ENCODE measurements at regions not wholly inside any gene's neighbourhood (a gene's known extent, or its start where the extent isn't known, plus 50 kb on each side); places are given as distances from the start of the nearest gene placed in this dataset.

DNA sequence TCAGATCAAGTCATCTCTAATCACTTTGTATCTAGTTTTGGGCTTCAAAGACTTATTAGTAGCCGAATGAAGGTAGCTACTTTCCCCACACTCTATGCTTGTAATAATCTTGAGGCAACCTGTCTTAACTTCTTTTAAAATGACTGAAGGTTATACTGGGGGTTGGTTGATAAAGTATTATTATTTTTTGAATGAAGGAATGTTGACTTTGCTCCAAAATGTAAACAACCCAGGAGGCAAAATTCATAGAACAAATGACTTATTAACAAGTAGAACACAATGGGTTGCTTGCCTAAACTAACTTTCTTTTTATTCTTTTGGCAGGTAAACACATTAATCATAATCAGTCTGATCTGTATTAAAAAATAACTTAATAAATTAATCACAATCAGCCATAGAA is 440.0 kb downstream of the USP25 start:
- TF ChIP-seq, protein P1, sequence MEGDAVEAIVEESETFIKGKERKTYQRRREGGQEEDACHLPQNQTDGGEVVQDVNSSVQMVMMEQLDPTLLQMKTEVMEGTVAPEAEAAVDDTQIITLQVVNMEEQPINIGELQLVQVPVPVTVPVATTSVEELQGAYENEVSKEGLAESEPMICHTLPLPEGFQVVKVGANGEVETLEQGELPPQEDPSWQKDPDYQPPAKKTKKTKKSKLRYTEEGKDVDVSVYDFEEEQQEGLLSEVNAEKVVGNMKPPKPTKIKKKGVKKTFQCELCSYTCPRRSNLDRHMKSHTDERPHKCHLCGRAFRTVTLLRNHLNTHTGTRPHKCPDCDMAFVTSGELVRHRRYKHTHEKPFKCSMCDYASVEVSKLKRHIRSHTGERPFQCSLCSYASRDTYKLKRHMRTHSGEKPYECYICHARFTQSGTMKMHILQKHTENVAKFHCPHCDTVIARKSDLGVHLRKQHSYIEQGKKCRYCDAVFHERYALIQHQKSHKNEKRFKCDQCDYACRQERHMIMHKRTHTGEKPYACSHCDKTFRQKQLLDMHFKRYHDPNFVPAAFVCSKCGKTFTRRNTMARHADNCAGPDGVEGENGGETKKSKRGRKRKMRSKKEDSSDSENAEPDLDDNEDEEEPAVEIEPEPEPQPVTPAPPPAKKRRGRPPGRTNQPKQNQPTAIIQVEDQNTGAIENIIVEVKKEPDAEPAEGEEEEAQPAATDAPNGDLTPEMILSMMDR (IDR thresholded peaks at IDR 0.05; ENCODE audit: low read depth, low read length): no peak
- TF ChIP-seq EZH2phosphoT487 (IDR thresholded peaks at IDR 0.05; ENCODE audit: low read depth): no peak
